Liver (tissue), 8 donors: ENCODE measurements at regions not wholly inside any gene's neighbourhood (a gene's known extent, or its start where the extent isn't known, plus 50 kb on each side); places are given as distances from the start of the nearest gene placed in this dataset.
A peak's percentile ranks its signal among the peaks of the same experiment; 100 is the strongest.

Source experiments
- DNase-seq: peaks from one replicate; pipeline ENCODE4 v3.0.0-alpha.2; 2017; ENCODE audit warnings: low spot score
- H3K27ac ChIP-seq, 2 donors: one replicate each; pipeline ENCODE4 v1.7.0; 2013; ENCODE audit warnings: inconsistent platforms in 2 of 2, low read length in 2 of 2, control low read depth in 1 of 2, low read depth in 1 of 2, mild to moderate bottlenecking in 1 of 2
- H3K27me3 ChIP-seq, 4 donors: one replicate each; pipeline versions ENCODE4 v1.6.1 to v1.7.0; 2013; ENCODE audit warnings: low read length in 3 of 4, inconsistent platforms in 1 of 4, mild to moderate bottlenecking in 1 of 4, moderate library complexity in 1 of 4; ENCODE audit not compliant: control insufficient read depth in 4 of 4, insufficient read depth in 4 of 4
- H3K36me3 ChIP-seq, 4 donors: one replicate each; pipeline versions ENCODE4 v1.6.1 to v1.7.0; 2013; ENCODE audit warnings: low read length in 3 of 4, mild to moderate bottlenecking in 3 of 4, low read depth in 1 of 4, moderate library complexity in 1 of 4; ENCODE audit not compliant: control insufficient read depth in 4 of 4, insufficient read depth in 3 of 4
- H3K4me1 ChIP-seq, 4 donors: one replicate each; pipeline versions ENCODE4 v1.6.1 to v1.7.0; 2013; ENCODE audit warnings: low read length in 3 of 4, mild to moderate bottlenecking in 3 of 4, moderate library complexity in 1 of 4; ENCODE audit not compliant: control insufficient read depth in 4 of 4, insufficient read depth in 4 of 4
- H3K4me3 ChIP-seq, 3 donors: one replicate each; pipeline versions ENCODE4 v1.6.1 to v1.7.0; 2013; ENCODE audit warnings: low read length in 3 of 3, control low read depth in 1 of 3, low read depth in 1 of 3, mild to moderate bottlenecking in 1 of 3
- H3K9ac ChIP-seq, 2 donors: one replicate each; pipeline ENCODE4 v1.7.0; 2013; ENCODE audit warnings: low read length in 2 of 2, mild to moderate bottlenecking in 2 of 2, moderate library complexity in 2 of 2, control low read depth in 1 of 2, low read depth in 1 of 2
- H3K9me3 ChIP-seq, 4 donors: one replicate each; pipeline versions ENCODE4 v1.6.1 to v1.7.0; 2013; ENCODE audit warnings: low read length in 3 of 4; ENCODE audit not compliant: control insufficient read depth in 4 of 4
- EGR1 ChIP-seq, 2 donors: IDR thresholded peaks; 2 replicates each; pipeline ENCODE4 v1.6.1; 2016 to 2018; ENCODE audit warnings: antibody characterized with exemption in 2 of 2, low read depth in 2 of 2
- FOXA2 ChIP-seq: IDR thresholded peaks from 2 replicates; pipeline ENCODE4 v1.6.1; 2016; ENCODE audit warnings: antibody characterized with exemption
- GABPA ChIP-seq, 2 donors: IDR thresholded peaks in 1 of 2; conservative IDR thresholded peaks in 1 of 2; 2 replicates each; pipeline ENCODE4 v1.6.1; 2016; ENCODE audit warnings: antibody characterized with exemption in 2 of 2, mild to moderate bottlenecking in 1 of 2, moderate library complexity in 1 of 2
- HNF4G ChIP-seq: IDR thresholded peaks from 2 replicates; pipeline ENCODE4 v1.6.1; 2016; ENCODE audit warnings: antibody characterized with exemption
- NR2F2 ChIP-seq: IDR thresholded peaks from 2 replicates; pipeline ENCODE4 v1.6.1; 2016; ENCODE audit warnings: antibody characterized with exemption
- RAD21 ChIP-seq, 2 donors: IDR thresholded peaks; 2 replicates each; pipeline ENCODE4 v1.6.1; 2016; ENCODE audit warnings: antibody characterized with exemption in 2 of 2, mild to moderate bottlenecking in 2 of 2
- RXRA ChIP-seq, 2 donors: IDR thresholded peaks; 2 replicates each; pipeline ENCODE4 v1.6.1; 2017 to 2018; ENCODE audit warnings: antibody characterized with exemption in 2 of 2, mild to moderate bottlenecking in 1 of 2
- SP1 ChIP-seq: IDR thresholded peaks from 2 replicates; pipeline ENCODE4 v1.6.1; 2018; ENCODE audit warnings: antibody characterized with exemption, mild to moderate bottlenecking
- TAF1 ChIP-seq: conservative IDR thresholded peaks from 2 replicates; pipeline ENCODE4 v1.6.1; 2016; ENCODE audit warnings: antibody characterized with exemption, mild to moderate bottlenecking
- YY1 ChIP-seq: IDR thresholded peaks from 2 replicates; pipeline ENCODE4 v1.6.1; 2016; ENCODE audit warnings: antibody characterized with exemption, mild to moderate bottlenecking
- WGBS: extraction: QIAGEN DNeasy Blood & Tissue Kit; methylation state at CpG from one replicate; pipeline ENCODE4 v1.1.7; 2013; 5-methylcytosine and 5-hydroxymethylcytosine counted together
- TF ChIP-seq, protein P1 (sequence below): IDR thresholded peaks from 2 replicates; pipeline ENCODE4 v1.6.1; 2016; ENCODE audit warnings: antibody characterized with exemption, mild to moderate bottlenecking
- TF ChIP-seq, protein P2 (sequence below): IDR thresholded peaks from 2 replicates; pipeline ENCODE4 v1.6.1; 2016; ENCODE audit warnings: antibody characterized with exemption
- TF ChIP-seq, protein P3 (sequence below): IDR thresholded peaks from 2 replicates; pipeline ENCODE4 v1.6.1; 2016; ENCODE audit warnings: antibody characterized with exemption
- TF ChIP-seq, protein P4 (sequence below): fragments of 150-350 bp; IDR thresholded peaks from 2 replicates; pipeline ENCODE4 v1.5.1; 2017; ENCODE audit warnings: improper control_type of control experiment, low read depth, low read length; ENCODE audit not compliant: missing input control
- donor health status: healthy.
- donor health status: healthy.
- donor health status: healthy.
- donor health status: healthy.
- donor health status: healthy.

DNA sequence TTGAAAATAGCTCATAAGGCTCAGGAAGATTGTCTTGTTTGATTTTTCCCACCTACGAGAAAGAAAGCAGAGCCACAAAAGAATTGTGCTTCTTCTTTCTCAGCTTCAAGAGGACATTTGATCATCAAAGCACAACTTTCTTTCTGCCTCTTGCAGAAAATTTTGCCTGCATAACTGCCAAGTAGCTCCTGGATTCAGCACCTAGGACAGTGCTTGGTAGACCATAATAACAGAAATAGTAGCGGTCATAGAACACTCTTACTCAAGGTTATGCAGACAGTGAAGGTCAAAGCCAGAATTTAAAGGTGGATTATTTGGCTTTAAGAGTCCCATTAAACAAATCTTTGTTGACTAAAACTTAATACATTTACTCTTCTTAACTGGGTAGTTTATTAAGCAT, 594.7 kb upstream of the CCNG1 start:
- TF ChIP-seq GABPA (IDR thresholded peaks at IDR 0.05 in 1 of 2, conservative IDR thresholded peaks at IDR 0.05 in 1 of 2) (no peak), RXRA (IDR thresholded peaks at IDR 0.05) (no peak)
- TF ChIP-seq, protein P1, sequence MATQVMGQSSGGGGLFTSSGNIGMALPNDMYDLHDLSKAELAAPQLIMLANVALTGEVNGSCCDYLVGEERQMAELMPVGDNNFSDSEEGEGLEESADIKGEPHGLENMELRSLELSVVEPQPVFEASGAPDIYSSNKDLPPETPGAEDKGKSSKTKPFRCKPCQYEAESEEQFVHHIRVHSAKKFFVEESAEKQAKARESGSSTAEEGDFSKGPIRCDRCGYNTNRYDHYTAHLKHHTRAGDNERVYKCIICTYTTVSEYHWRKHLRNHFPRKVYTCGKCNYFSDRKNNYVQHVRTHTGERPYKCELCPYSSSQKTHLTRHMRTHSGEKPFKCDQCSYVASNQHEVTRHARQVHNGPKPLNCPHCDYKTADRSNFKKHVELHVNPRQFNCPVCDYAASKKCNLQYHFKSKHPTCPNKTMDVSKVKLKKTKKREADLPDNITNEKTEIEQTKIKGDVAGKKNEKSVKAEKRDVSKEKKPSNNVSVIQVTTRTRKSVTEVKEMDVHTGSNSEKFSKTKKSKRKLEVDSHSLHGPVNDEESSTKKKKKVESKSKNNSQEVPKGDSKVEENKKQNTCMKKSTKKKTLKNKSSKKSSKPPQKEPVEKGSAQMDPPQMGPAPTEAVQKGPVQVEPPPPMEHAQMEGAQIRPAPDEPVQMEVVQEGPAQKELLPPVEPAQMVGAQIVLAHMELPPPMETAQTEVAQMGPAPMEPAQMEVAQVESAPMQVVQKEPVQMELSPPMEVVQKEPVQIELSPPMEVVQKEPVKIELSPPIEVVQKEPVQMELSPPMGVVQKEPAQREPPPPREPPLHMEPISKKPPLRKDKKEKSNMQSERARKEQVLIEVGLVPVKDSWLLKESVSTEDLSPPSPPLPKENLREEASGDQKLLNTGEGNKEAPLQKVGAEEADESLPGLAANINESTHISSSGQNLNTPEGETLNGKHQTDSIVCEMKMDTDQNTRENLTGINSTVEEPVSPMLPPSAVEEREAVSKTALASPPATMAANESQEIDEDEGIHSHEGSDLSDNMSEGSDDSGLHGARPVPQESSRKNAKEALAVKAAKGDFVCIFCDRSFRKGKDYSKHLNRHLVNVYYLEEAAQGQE = peak; percentile 80
- H3K36me3 ChIP-seq = no peaks in the 10 kb centered on the region
- no peak for DNase-seq
- H3K9me3 ChIP-seq = no peaks in the 10 kb centered on the region
- H3K4me3 ChIP-seq = no peak overlapping the region
- H3K9ac ChIP-seq = no peak overlapping the region
- H3K27me3 ChIP-seq = no peaks in the 10 kb centered on the region
- 74% methylated on average over 2 of the region's 2 CpGs for WGBS
- no peak overlapping the region for H3K27ac ChIP-seq
- no peaks in the 10 kb centered on the region for H3K4me1 ChIP-seq

DNA sequence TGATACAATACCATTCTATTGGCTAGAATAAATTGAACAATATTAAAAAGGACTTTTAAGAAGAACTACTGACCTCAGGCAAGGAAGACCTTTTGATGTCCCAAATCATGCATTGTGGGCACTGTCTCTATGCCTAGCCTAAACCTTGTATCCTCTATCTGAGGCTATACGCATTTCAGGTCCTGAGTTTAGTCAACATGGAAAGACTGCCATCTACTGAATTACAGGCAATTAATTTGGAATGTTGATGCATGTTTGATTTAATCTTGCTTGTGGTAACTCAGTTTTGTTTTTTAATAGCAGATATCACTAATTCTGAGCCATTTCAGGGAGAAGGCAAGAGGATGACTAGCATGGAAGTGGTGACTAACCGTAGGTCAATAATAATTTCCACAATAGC, 585.3 kb upstream of the CCNG1 start:
- no peaks in the 10 kb centered on the region for H3K36me3 ChIP-seq
- H3K4me3 ChIP-seq = no peak overlapping the region
- H3K9ac ChIP-seq = no peak overlapping the region
- 84% methylated on average over 2 of the region's 2 CpGs for WGBS
- TF ChIP-seq, protein P2, sequence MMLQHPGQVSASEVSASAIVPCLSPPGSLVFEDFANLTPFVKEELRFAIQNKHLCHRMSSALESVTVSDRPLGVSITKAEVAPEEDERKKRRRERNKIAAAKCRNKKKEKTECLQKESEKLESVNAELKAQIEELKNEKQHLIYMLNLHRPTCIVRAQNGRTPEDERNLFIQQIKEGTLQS = no peak
- peak; percentile 18 to 22 for TF ChIP-seq RAD21 (IDR thresholded peaks at IDR 0.05)
- no peak for TF ChIP-seq FOXA2
- TF ChIP-seq, protein P3, sequence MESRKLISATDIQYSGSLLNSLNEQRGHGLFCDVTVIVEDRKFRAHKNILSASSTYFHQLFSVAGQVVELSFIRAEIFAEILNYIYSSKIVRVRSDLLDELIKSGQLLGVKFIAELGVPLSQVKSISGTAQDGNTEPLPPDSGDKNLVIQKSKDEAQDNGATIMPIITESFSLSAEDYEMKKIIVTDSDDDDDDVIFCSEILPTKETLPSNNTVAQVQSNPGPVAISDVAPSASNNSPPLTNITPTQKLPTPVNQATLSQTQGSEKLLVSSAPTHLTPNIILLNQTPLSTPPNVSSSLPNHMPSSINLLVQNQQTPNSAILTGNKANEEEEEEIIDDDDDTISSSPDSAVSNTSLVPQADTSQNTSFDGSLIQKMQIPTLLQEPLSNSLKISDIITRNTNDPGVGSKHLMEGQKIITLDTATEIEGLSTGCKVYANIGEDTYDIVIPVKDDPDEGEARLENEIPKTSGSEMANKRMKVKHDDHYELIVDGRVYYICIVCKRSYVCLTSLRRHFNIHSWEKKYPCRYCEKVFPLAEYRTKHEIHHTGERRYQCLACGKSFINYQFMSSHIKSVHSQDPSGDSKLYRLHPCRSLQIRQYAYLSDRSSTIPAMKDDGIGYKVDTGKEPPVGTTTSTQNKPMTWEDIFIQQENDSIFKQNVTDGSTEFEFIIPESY = no peak
- no peak for TF ChIP-seq YY1
- no peak for TF ChIP-seq SP1
- no peak for TF ChIP-seq EGR1 (IDR thresholded peaks at IDR 0.05; ENCODE audit: low read depth in 2 of 2)
- no peak for DNase-seq
- H3K27me3 ChIP-seq = no peaks in the 10 kb centered on the region
- H3K4me1 ChIP-seq = no peaks in the 10 kb centered on the region
- H3K9me3 ChIP-seq = peaks cover 0 to 4% (median 0%) of the 10 kb centered on the region in 4 donors
- no peak overlapping the region for H3K27ac ChIP-seq

DNA sequence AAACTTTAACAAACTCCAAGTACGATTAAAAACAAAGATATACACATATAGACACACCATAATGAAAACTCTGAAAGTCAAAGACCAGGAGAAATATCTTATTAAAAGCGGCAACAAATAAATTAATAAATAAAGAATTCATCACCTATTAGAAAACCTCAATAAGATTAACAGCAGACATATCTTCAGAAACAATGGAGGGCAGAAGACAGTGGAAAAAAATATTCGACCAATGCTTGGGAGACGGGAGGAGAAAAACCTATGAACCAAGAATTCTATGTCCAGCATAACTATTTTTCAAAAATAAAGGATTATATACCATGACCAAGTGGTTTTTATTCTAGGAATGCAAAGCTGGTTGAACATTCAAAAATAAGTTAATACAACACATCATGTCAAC, 578.6 kb upstream of the CCNG1 start:
- Histone ChIP-seq H3K27ac (no peak overlapping the region), H3K9ac (no peak overlapping the region), H3K4me1 (no peaks in the 10 kb centered on the region), H3K27me3 (no peaks in the 10 kb centered on the region), H3K9me3 (peaks cover 0 to 5% (median 1%) of the 10 kb centered on the region in 4 donors), H3K36me3 (no peaks in the 10 kb centered on the region), H3K4me3 (no peak overlapping the region)
- DNase-seq = no peak
- 88% methylated on average over 4 of the region's 4 CpGs for WGBS
- TF ChIP-seq TAF1 = no peak
- TF ChIP-seq NR2F2 = no peak
- TF ChIP-seq, protein P4, sequence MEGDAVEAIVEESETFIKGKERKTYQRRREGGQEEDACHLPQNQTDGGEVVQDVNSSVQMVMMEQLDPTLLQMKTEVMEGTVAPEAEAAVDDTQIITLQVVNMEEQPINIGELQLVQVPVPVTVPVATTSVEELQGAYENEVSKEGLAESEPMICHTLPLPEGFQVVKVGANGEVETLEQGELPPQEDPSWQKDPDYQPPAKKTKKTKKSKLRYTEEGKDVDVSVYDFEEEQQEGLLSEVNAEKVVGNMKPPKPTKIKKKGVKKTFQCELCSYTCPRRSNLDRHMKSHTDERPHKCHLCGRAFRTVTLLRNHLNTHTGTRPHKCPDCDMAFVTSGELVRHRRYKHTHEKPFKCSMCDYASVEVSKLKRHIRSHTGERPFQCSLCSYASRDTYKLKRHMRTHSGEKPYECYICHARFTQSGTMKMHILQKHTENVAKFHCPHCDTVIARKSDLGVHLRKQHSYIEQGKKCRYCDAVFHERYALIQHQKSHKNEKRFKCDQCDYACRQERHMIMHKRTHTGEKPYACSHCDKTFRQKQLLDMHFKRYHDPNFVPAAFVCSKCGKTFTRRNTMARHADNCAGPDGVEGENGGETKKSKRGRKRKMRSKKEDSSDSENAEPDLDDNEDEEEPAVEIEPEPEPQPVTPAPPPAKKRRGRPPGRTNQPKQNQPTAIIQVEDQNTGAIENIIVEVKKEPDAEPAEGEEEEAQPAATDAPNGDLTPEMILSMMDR = no peak
- TF ChIP-seq, protein P1 = no peak
- no peak for TF ChIP-seq HNF4G
- TF ChIP-seq, protein P3 = no peak
- TF ChIP-seq, protein P2 = no peak
- no peak for TF ChIP-seq YY1
